ENCODE measurements at regions not wholly inside any gene's neighbourhood (a gene's known extent, or its start where the extent isn't known, plus 50 kb on each side); places are given as distances from the start of the nearest gene placed in this dataset.

DNA sequence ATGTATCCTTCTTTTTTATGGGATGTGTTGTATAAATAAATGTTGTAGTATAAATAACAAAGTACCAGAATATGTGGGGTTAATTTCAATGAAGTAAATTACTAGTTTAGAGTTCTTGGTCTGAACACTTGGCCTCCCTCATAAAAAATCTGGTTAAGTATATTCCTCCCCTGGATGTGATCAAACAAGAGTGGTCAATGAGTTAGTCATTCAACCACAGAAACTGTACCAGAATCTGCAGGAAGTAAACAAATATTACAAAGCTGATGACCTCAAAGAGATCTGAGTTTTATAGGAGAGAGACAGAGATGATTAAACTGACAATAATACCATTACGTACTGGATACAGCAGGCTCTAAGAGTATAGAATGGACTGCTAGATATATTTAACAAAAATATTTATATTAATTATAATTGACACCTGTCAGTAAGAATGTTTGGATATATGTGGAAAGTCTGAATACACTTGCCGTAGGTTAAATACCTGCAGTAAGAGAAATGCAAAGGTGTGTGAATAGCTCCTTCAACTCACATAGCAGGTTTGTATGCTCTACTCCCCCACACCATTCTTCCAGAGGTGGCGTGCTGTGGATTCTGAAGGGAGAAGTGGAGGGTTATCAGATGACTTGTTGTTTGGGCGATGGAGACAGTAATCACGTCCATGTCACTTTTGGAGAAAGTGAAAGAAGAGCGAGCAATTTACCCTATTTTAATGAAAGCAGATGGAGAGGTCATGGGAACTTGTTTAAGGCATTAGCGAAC lies 108.3 kb upstream of the LRATD1 start:
- Histone ChIP-seq H3K9me3 (ENCODE audit: insufficient read depth, low read depth, low read length) (no peaks in the 10 kb centered on the region), H3K9ac (ENCODE audit: low read depth, low read length) (no peak overlapping the region), H3K4me3 (ENCODE audit: low read length) (no peak overlapping the region), H3K4me1 (ENCODE audit: insufficient read depth, low read length) (no peaks in the 10 kb centered on the region), H3K27me3 (ENCODE audit: insufficient read depth, low read length) (no peaks in the 10 kb centered on the region), H3K27ac (ENCODE audit: low read depth, low read length) (no peak overlapping the region), H3K36me3 (ENCODE audit: insufficient read depth, low read length) (no peaks in the 10 kb centered on the region)
- 94% methylated on average over 4 of the region's 7 CpGs for WGBS

DNA sequence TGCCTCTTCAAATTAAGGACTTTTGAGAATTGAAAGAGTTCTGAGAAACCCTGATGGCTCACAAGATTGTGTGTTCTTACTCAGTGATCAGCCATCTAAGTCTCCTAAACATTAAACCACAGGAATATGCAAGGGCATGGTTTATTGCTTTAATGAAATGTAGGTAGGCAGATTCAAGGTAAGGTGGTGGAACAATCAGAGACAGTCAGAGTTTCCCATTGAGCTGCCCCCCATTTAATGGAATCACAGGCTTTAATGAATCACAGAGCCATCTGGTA lies 107.8 kb upstream of the LRATD1 start:
- Histone ChIP-seq H3K9me3 (ENCODE audit: insufficient read depth, low read depth, low read length) (no peaks in the 10 kb centered on the region), H3K27me3 (ENCODE audit: insufficient read depth, low read length) (no peaks in the 10 kb centered on the region), H3K4me3 (ENCODE audit: low read length) (no peak overlapping the region), H3K9ac (ENCODE audit: low read depth, low read length) (no peak overlapping the region), H3K4me1 (ENCODE audit: insufficient read depth, low read length) (no peaks in the 10 kb centered on the region), H3K36me3 (ENCODE audit: insufficient read depth, low read length) (no peaks in the 10 kb centered on the region), H3K27ac (ENCODE audit: low read depth, low read length) (no peak overlapping the region)

DNA sequence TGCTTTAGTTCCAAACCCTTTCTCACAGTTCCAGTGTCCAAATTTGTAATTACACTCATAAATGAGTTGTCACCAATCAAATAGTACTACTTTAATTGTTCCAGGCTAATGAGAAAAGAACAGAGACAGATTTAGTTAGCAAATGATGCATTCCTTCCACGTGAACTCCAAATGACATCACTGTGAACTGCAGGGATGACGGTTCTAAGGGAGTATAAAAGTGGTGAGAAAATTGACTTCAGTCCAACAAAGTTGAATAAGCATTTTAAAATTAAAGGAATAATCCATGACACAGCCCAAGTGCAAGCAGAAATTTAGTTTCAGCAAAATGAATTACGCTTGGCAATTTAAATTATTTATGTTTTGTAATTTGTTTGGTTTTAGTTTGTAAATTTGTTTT lies 102.0 kb upstream of the LRATD1 start:
- H3K27me3 ChIP-seq (ENCODE audit: insufficient read depth, low read length), result no peaks in the 10 kb centered on the region
- H3K9me3 ChIP-seq (ENCODE audit: insufficient read depth, low read depth, low read length), result no peaks in the 10 kb centered on the region
- H3K4me3 ChIP-seq (ENCODE audit: low read length), result no peak overlapping the region
- H3K9ac ChIP-seq (ENCODE audit: low read depth, low read length), result no peak overlapping the region
- no peaks in the 10 kb centered on the region for H3K36me3 ChIP-seq (ENCODE audit: insufficient read depth, low read length)
- no peaks in the 10 kb centered on the region for H3K4me1 ChIP-seq (ENCODE audit: insufficient read depth, low read length)
- 89% methylated on average over 3 of the region's 3 CpGs for WGBS
- H3K27ac ChIP-seq (ENCODE audit: low read depth, low read length), result no peak overlapping the region

DNA sequence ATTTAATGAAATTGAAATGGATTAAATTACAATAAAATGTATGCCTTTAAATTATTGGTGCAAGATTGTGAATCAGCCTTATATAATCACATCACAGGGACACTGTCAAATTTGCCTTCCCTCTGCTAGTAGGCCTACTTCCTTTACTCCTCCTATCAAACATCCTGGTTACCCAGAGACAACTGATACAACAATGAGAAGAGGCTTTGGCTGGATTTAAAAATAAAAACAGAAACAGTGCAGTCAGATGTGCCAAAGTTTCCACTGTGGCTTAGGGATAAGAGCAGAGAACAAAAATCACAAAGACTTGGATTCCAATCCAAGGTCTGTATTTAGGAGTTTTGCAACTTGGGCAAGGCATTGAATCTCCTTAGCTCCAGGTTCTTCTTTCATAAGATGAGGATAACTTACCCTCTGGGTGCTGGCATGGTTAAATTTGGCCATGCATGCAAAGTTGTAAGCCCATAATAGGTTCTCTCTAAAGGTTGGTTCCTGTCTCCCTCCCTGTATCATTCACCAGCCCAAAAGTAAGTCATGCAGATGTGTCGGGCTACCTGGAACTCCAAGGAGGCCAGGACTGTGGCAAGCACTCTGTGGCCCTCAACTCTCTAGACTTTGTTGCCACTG lies 99.3 kb upstream of the LRATD1 start:
- no peak overlapping the region for H3K27ac ChIP-seq (ENCODE audit: low read depth, low read length)
- H3K36me3 ChIP-seq (ENCODE audit: insufficient read depth, low read length), result no peaks in the 10 kb centered on the region
- no peaks in the 10 kb centered on the region for H3K9me3 ChIP-seq (ENCODE audit: insufficient read depth, low read depth, low read length)
- no peak overlapping the region for H3K4me3 ChIP-seq (ENCODE audit: low read length)
- H3K27me3 ChIP-seq (ENCODE audit: insufficient read depth, low read length), result no peaks in the 10 kb centered on the region
- no peaks in the 10 kb centered on the region for H3K4me1 ChIP-seq (ENCODE audit: insufficient read depth, low read length)
- WGBS, result 35% methylated on average over 1 of the region's 1 CpG
- no peak overlapping the region for H3K9ac ChIP-seq (ENCODE audit: low read depth, low read length)

DNA sequence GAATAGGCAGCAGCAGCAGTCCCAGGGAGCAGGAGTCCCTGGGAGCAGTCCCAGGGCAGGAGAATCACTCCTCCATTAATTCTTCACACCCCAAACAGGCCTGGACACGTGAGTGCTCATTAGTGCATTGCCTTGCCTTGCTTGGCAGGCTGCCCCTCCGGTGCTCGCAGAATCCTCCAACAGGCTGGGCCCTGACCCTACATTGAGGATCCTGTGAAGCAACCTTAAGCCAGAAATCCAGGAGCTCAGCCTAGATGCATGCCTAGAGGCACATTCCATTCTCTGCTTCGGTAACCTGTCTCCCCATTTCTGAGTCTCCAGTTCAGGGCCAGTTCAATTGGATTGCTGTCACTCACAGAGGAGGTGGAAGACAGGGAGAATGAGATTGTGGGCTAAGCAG lies 97.4 kb upstream of the LRATD1 start:
- Histone ChIP-seq H3K36me3 (ENCODE audit: insufficient read depth, low read length) (no peaks in the 10 kb centered on the region), H3K9ac (ENCODE audit: low read depth, low read length) (no peak overlapping the region), H3K9me3 (ENCODE audit: insufficient read depth, low read depth, low read length) (no peaks in the 10 kb centered on the region), H3K27ac (ENCODE audit: low read depth, low read length) (no peak overlapping the region), H3K4me3 (ENCODE audit: low read length) (no peak overlapping the region), H3K4me1 (ENCODE audit: insufficient read depth, low read length) (no peaks in the 10 kb centered on the region), H3K27me3 (ENCODE audit: insufficient read depth, low read length) (no peaks in the 10 kb centered on the region)
- 78% methylated on average over 4 of the region's 4 CpGs for whole genome bisulfite sequencing

DNA sequence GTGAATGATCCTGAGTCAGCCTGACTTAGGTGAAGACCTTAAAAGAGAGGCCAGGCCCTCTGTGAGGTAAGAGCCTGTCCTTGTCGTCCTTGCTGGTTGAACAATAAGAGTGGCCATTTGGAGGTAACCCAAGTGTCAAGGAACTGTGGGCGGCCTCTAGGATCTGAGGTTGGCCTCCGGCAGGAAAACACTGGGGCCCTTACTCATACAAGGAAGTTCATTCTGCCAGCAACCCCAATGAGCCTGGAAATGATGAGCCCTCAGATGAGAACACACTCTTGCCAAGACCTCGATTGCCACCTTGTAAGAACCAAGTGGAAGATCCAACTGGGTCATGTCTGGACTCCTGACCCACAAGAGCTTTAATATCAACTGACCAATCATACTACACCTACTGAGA lies 95.5 kb upstream of the LRATD1 start:
- WGBS, result 91% methylated on average over 4 of the region's 4 CpGs
- Histone ChIP-seq H3K4me1 (ENCODE audit: insufficient read depth, low read length) (no peaks in the 10 kb centered on the region), H3K4me3 (ENCODE audit: low read length) (no peak overlapping the region), H3K36me3 (ENCODE audit: insufficient read depth, low read length) (no peaks in the 10 kb centered on the region), H3K27me3 (ENCODE audit: insufficient read depth, low read length) (no peaks in the 10 kb centered on the region), H3K9me3 (ENCODE audit: insufficient read depth, low read depth, low read length) (no peaks in the 10 kb centered on the region), H3K9ac (ENCODE audit: low read depth, low read length) (no peak overlapping the region), H3K27ac (ENCODE audit: low read depth, low read length) (no peak overlapping the region)

DNA sequence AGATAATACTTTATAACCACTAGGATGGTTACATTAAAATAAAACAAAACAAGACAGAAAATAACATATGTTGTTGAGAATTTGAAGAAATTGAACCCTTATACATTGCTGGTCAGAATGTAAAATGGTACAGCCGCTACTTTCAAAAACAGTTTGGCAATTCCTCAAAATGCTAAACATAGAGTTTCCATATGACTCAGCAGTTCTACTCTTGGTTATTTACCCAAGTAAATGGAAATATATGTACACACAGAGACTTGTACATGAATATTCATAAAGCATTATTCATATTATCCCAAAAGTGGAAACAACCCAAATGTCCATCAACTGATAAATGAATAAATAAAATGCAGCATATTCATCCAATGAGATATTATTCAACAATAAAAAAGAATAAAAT lies 92.5 kb upstream of the LRATD1 start:
- no peak overlapping the region for H3K27ac ChIP-seq (ENCODE audit: low read depth, low read length)
- no peaks in the 10 kb centered on the region for H3K9me3 ChIP-seq (ENCODE audit: insufficient read depth, low read depth, low read length)
- 100% methylated on average over 1 of the region's 1 CpG for WGBS
- no peak overlapping the region for H3K9ac ChIP-seq (ENCODE audit: low read depth, low read length)
- H3K4me3 ChIP-seq (ENCODE audit: low read length), result no peak overlapping the region
- no peaks in the 10 kb centered on the region for H3K4me1 ChIP-seq (ENCODE audit: insufficient read depth, low read length)
- H3K27me3 ChIP-seq (ENCODE audit: insufficient read depth, low read length), result no peaks in the 10 kb centered on the region
- no peaks in the 10 kb centered on the region for H3K36me3 ChIP-seq (ENCODE audit: insufficient read depth, low read length)

DNA sequence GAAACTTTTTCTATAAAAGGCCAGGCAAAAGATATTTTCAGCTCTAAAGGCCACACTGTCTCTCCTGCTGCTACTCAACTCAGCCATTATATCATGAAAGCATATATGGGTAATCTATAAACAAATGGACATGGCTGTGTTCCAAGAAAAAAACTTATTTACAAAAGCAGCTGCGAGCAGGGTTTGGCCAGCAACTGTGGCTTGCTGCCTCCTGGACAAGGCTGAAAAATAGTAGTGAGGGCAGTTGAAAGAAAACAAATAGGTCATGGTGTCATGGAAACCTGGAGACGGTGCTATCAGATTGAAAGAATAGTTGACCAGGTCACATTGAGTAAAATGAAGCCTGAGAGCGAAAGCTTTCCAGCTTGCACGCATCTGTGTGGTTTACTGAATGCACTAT lies 89.2 kb upstream of the LRATD1 start:
- Histone ChIP-seq H3K36me3 (ENCODE audit: insufficient read depth, low read length) (no peaks in the 10 kb centered on the region), H3K27me3 (ENCODE audit: insufficient read depth, low read length) (no peaks in the 10 kb centered on the region), H3K4me1 (ENCODE audit: insufficient read depth, low read length) (no peaks in the 10 kb centered on the region), H3K27ac (ENCODE audit: low read depth, low read length) (no peak overlapping the region), H3K4me3 (ENCODE audit: low read length) (no peak overlapping the region), H3K9ac (ENCODE audit: low read depth, low read length) (no peak overlapping the region), H3K9me3 (ENCODE audit: insufficient read depth, low read depth, low read length) (no peaks in the 10 kb centered on the region)
- WGBS, result 96% methylated on average over 4 of the region's 4 CpGs

DNA sequence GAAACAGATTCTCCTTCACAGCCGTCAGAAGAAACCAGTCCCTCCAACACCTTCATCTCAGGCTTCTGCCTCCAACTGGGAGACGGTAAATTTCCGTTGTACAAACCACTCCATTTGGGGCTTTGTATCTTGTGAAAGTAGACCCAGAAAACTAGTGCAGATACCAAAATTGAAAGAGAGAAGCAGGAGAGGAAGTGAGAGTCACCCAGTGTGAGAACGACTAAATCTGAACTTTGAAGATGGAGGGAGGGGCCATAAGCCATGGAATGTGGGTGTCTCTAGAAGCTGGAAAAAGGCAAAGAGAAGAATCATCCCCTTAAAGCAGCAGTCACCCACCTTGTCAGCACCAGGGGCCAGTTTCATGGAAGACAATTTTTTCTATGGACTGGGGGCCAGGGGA lies 88.3 kb upstream of the LRATD1 start:
- no peaks in the 10 kb centered on the region for H3K36me3 ChIP-seq (ENCODE audit: insufficient read depth, low read length)
- H3K27me3 ChIP-seq (ENCODE audit: insufficient read depth, low read length), result no peaks in the 10 kb centered on the region
- no peak overlapping the region for H3K27ac ChIP-seq (ENCODE audit: low read depth, low read length)
- no peaks in the 10 kb centered on the region for H3K4me1 ChIP-seq (ENCODE audit: insufficient read depth, low read length)
- no peaks in the 10 kb centered on the region for H3K9me3 ChIP-seq (ENCODE audit: insufficient read depth, low read depth, low read length)
- WGBS, result 93% methylated on average over 4 of the region's 4 CpGs
- H3K9ac ChIP-seq (ENCODE audit: low read depth, low read length), result no peak overlapping the region
- H3K4me3 ChIP-seq (ENCODE audit: low read length), result no peak overlapping the region

DNA sequence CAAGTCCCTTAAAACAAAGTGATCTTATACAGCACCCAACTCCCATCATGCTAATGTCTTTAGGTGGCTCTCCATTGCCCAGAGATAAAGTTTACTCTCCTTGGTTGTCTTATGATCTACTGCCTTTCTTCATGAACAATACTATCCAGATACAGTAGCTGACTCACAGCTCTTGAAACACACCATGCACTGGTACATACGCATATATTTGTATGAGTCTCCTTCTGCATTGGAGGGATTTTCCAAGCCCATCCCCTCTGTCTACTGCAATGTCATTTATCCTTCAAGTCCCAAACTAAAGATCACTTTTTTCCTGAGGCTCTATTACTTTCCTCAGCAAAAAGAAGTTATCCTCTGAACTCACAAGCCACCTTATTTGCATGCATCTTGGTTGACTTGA lies 84.7 kb upstream of the LRATD1 start:
- Histone ChIP-seq H3K36me3 (ENCODE audit: insufficient read depth, low read length) (no peaks in the 10 kb centered on the region), H3K4me1 (ENCODE audit: insufficient read depth, low read length) (no peaks in the 10 kb centered on the region), H3K9me3 (ENCODE audit: insufficient read depth, low read depth, low read length) (no peaks in the 10 kb centered on the region), H3K4me3 (ENCODE audit: low read length) (no peak overlapping the region), H3K27me3 (ENCODE audit: insufficient read depth, low read length) (no peaks in the 10 kb centered on the region), H3K9ac (ENCODE audit: low read depth, low read length) (no peak overlapping the region), H3K27ac (ENCODE audit: low read depth, low read length) (no peak overlapping the region)
- WGBS, result 100% methylated on average over 1 of the region's 1 CpG

DNA sequence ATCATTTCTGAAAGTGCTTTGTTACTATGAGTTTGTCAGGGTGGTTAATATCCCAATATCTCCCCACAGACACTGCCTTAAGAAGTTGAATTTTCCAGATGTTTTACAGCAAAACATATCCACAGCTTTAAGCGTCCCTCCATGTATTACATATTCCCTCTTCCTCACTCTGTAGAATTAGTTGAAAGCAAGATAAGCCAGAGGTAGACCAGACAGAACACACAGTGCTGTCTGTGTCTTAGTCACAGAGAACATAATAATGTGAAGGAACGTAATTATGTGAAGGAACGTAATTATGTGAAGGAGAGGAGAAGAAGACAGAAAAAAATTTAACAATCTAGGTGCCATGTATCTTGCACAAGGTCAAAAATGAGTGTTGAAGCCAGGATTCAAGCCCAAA lies 81.9 kb upstream of the LRATD1 start:
- no peak overlapping the region for H3K9ac ChIP-seq (ENCODE audit: low read depth, low read length)

DNA sequence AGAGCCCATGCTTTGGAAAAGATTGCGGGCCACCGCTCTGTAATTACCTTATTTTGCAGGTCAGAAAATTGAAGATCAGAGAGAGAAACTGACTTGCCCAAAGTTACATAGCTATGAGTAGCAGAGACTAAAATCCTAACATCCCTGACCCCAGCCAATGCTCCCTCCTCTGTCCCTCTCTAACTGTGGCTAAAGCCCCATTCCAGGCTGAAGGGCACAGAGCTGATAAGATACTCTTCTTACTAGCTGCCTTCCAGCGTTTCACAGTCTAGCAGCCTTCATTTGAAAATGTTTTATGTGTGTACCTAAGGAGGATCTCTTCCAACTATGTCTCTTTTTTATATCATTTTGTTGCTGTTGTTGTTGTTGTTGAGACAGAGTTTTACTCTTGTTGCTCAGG lies 81.4 kb upstream of the LRATD1 start:
- H3K9ac ChIP-seq (ENCODE audit: low read depth, low read length), result no peak overlapping the region
- no peak overlapping the region for H3K27ac ChIP-seq (ENCODE audit: low read depth, low read length)
- H3K4me3 ChIP-seq (ENCODE audit: low read length), result no peak overlapping the region
- H3K9me3 ChIP-seq (ENCODE audit: insufficient read depth, low read depth, low read length), result no peaks in the 10 kb centered on the region
- no peaks in the 10 kb centered on the region for H3K36me3 ChIP-seq (ENCODE audit: insufficient read depth, low read length)
- no peaks in the 10 kb centered on the region for H3K4me1 ChIP-seq (ENCODE audit: insufficient read depth, low read length)
- WGBS, result 94% methylated on average over 2 of the region's 3 CpGs
- no peaks in the 10 kb centered on the region for H3K27me3 ChIP-seq (ENCODE audit: insufficient read depth, low read length)

More for the DNA sequence above, 81.9 kb upstream of the LRATD1 start:
- H3K27me3 ChIP-seq (ENCODE audit: insufficient read depth, low read length), result no peaks in the 10 kb centered on the region
- no peaks in the 10 kb centered on the region for H3K4me1 ChIP-seq (ENCODE audit: insufficient read depth, low read length)
- H3K4me3 ChIP-seq (ENCODE audit: low read length), result no peak overlapping the region
- H3K27ac ChIP-seq (ENCODE audit: low read depth, low read length), result no peak overlapping the region
- whole genome bisulfite sequencing, result 92% methylated on average over 3 of the region's 3 CpGs
- H3K36me3 ChIP-seq (ENCODE audit: insufficient read depth, low read length), result no peaks in the 10 kb centered on the region
- no peaks in the 10 kb centered on the region for H3K9me3 ChIP-seq (ENCODE audit: insufficient read depth, low read depth, low read length)

All from HUES64 (cell line).